ENCODE measurements at regions not wholly inside any gene's neighbourhood (a gene's known extent, or its start where the extent isn't known, plus 50 kb on each side); places are given as distances from the start of the nearest gene placed in this dataset.
"Not testable (repeated sequence)": the region's sequence is repeated elsewhere in the genome, so short reads cannot be mapped to it uniquely, and the experiment has no call there.

- no peak for DNase-seq
- no peak for TF ChIP-seq CTCF (IDR thresholded peaks at IDR 0.05)
- Histone ChIP-seq H3K9me3 (no peaks in the 10 kb centered on the region), H3K27me3 (no peaks in the 10 kb centered on the region), H3K36me3 (no peaks in the 10 kb centered on the region), H3K27ac (no peak overlapping the region), H3K4me1 (peaks cover 0 to 7% (median 2%) of the 10 kb centered on the region in 4 donors), H3K4me3 (no peak overlapping the region)
- intact Hi-C loops (cut with DNase I; ENCODE audit: low total_unique reads), result no loop called here
Measured at GRCh38 chr20:53806683-53807401, 213.2 kb upstream of the ZNF217 start.

- no peak for TF ChIP-seq CTCF (IDR thresholded peaks at IDR 0.05)
- Histone ChIP-seq H3K27me3 (no peaks in the 10 kb centered on the region), H3K4me1 (peaks cover 0 to 7% (median 2%) of the 10 kb centered on the region in 4 donors), H3K9me3 (no peaks in the 10 kb centered on the region), H3K27ac (no peak overlapping the region), H3K4me3 (no peak overlapping the region), H3K36me3 (no peaks in the 10 kb centered on the region)
- intact Hi-C loops (cut with DNase I; ENCODE audit: low total_unique reads), result no loop called here
- no peak for DNase-seq
Measured at GRCh38 chr20:53805895-53806384, 212.3 kb upstream of the ZNF217 start.

GRCh38 chr20:53804920-53805894 lies 211.6 kb upstream of the ZNF217 start:
- Histone ChIP-seq H3K36me3 (no peaks in the 10 kb centered on the region), H3K4me3 (no peak overlapping the region), H3K9me3 (no peaks in the 10 kb centered on the region), H3K27ac (no peak overlapping the region), H3K27me3 (no peaks in the 10 kb centered on the region), H3K4me1 (peaks cover 0 to 7% (median 2%) of the 10 kb centered on the region in 4 donors)
- DNase-seq, result no peak
- intact Hi-C loops (cut with DNase I; ENCODE audit: low total_unique reads), result no loop called here
- no peak for TF ChIP-seq CTCF (IDR thresholded peaks at IDR 0.05)

- H3K4me3 ChIP-seq; DNase-seq; intact Hi-C loops (cut with DNase I; ENCODE audit: low total_unique reads); H3K9me3 ChIP-seq; H3K27me3 ChIP-seq; H3K4me1 ChIP-seq; H3K27ac ChIP-seq; H3K36me3 ChIP-seq: not testable (repeated sequence)
Measured at GRCh38 chr20:53804308-53804707, 210.7 kb upstream of the ZNF217 start.

- Histone ChIP-seq H3K27me3 (no peaks in the 10 kb centered on the region), H3K4me3 (no peak overlapping the region)
Measured at GRCh38 chr20:53803492-53804155, 210.0 kb upstream of the ZNF217 start.

More at GRCh38 chr20:53803492-53804155, 210.0 kb upstream of the ZNF217 start:
- Histone ChIP-seq H3K9me3 (no peaks in the 10 kb centered on the region), H3K27ac (no peak overlapping the region), H3K36me3 (no peaks in the 10 kb centered on the region), H3K4me1 (peaks cover 0 to 7% (median 2%) of the 10 kb centered on the region in 4 donors)
- DNase-seq, result no peak
- intact Hi-C loops (cut with DNase I; ENCODE audit: low total_unique reads), result no loop called here
- TF ChIP-seq CTCF (IDR thresholded peaks at IDR 0.05), result no peak
